GM21528 (cell line): ENCODE measurements at regions not wholly inside any gene's neighbourhood (a gene's known extent, or its start where the extent isn't known, plus 50 kb on each side); places are given as distances from the start of the nearest gene placed in this dataset.

ENCODE experiments used
- ATAC-seq: cut with Tn5 transposase; IDR thresholded peaks from one replicate; pipeline ENCODE4 v1.9.1; 2021; ENCODE audit warnings: mild to moderate bottlenecking, moderate library complexity; ENCODE audit not compliant: unreplicated experiment, low FRiP score

- ATAC-seq: peak; percentile 81
Observed at GRCh38 chr2:181374781-181375675, 82.2 kb upstream of the ITGA4 start.

GRCh38 chr2:181376442-181376841 lies 80.7 kb upstream of the ITGA4 start:
- no peak for ATAC-seq

GRCh38 chr2:181376999-181377398 lies 80.2 kb upstream of the ITGA4 start:
- ATAC-seq: no peak

GRCh38 chr2:181378491-181378890 lies 78.7 kb upstream of the ITGA4 start:
- no peak for ATAC-seq

- no peak for ATAC-seq
Observed at GRCh38 chr2:181380581-181380980, 76.6 kb upstream of the ITGA4 start.

- ATAC-seq: no peak
Observed at GRCh38 chr2:181384923-181385322, 72.3 kb upstream of the ITGA4 start.

GRCh38 chr2:181389524-181389923 lies 67.7 kb upstream of the ITGA4 start:
- no peak for ATAC-seq

GRCh38 chr2:181393472-181393871 lies 63.7 kb upstream of the ITGA4 start:
- no peak for ATAC-seq

GRCh38 chr2:181394741-181395437 lies 62.3 kb upstream of the ITGA4 start:
- ATAC-seq: no peak

- no peak for ATAC-seq
Observed at GRCh38 chr2:181395851-181396250, 61.3 kb upstream of the ITGA4 start.

GRCh38 chr2:181396256-181397123 lies 60.7 kb upstream of the ITGA4 start:
- no peak for ATAC-seq

- no peak for ATAC-seq
Observed at GRCh38 chr2:181397331-181397730, 59.9 kb upstream of the ITGA4 start.

GRCh38 chr2:181398000-181398399 lies 59.2 kb upstream of the ITGA4 start:
- ATAC-seq: no peak

GRCh38 chr2:181399027-181399426 lies 58.2 kb upstream of the ITGA4 start:
- no peak for ATAC-seq

- no peak for ATAC-seq
Observed at GRCh38 chr2:181404472-181404871, 52.7 kb upstream of the ITGA4 start.

GRCh38 chr2:181407171-181407570 lies 50.0 kb upstream of the ITGA4 start:
- no peak for ATAC-seq
